GM19328 (cell line): ENCODE measurements at regions not wholly inside any gene's neighbourhood (a gene's known extent, or its start where the extent isn't known, plus 50 kb on each side); places are given as distances from the start of the nearest gene placed in this dataset.
"Not testable (repeated sequence)": the region's sequence is repeated elsewhere in the genome, so short reads cannot be mapped to it uniquely, and the experiment has no call there.

Experiments
- ATAC-seq: cut with Tn5 transposase; IDR thresholded peaks from one replicate; pipeline ENCODE4 v1.9.1; 2021; ENCODE audit warnings: mild to moderate bottlenecking, moderate library complexity; ENCODE audit not compliant: unreplicated experiment

DNA sequence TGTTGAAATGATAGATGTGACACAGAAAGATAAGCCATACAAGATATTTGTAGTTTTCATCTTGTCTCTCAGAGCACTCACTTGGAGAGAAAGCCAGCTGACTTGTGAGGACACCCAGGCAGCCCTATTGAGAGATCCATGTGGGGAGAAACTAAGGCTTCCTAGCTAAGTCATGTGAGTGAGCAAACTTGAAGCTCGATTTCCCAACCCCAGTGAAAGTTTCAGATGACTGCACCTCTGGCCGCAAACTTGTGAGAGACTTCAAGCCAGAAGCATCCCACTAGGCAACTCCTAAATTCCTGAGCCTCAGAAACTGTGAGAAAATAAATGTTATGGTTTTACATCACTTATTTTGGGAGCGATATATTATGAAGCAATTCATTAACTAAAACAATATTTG is 832.3 kb downstream of the LTN1 start:
- no peak for ATAC-seq

DNA sequence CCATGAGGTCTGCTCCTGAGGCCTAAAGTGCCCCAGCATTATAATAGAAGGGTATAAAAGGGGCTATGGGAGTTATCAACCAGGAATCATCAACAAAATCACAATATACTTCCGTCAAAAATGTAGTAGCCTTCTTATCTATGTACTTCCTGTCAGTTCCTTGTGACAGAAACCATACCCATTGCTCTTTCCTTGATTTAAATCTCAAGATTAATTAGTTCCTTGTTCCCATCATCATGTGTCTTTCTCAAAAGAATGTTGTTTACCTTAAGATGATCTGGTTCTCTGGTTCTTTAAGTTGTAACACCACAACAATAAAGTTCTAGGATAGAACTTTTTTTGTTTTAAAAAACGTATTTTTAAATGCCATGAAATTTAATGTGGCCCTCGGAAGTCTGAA is 833.3 kb downstream of the LTN1 start:
- no peak for ATAC-seq

DNA sequence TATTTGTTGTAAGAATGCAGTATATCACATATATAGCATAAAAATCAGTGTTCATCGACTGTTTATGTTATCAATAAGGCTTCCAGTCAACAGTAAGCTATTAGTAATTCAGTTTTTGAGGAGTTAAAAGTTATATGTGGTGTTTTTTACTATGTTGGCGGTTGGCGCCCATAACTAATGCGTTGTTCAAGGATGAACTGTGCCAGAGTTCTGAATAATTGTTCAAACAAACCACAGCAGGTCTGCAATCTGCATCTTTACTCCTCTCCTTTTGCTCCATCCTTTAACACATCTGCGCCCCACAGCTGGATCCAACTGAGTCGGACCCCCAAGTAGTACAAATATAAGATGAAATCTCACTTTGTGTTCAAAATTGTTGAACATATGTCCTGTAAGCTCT is 836.1 kb downstream of the LTN1 start:
- no peak for ATAC-seq

DNA sequence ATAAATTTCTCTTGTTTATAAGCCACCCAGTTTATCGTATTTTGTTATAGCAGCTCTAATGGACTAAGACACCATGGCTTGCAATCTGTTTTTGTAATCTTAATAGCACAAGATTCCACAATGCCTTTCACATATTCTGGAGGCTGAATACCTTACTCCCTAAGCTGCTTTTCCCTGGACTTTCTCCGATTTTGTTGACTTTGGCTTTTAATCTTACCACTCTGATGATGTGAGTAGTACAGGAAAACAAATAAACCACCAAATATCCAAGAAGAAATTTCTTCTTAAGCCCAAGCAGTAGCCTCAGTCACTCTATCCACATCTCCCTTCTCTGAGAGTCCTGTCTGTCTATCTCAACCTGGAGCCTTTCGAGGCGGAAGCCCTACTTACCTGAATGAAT is 838.6 kb downstream of the LTN1 start:
- ATAC-seq, result no peak

DNA sequence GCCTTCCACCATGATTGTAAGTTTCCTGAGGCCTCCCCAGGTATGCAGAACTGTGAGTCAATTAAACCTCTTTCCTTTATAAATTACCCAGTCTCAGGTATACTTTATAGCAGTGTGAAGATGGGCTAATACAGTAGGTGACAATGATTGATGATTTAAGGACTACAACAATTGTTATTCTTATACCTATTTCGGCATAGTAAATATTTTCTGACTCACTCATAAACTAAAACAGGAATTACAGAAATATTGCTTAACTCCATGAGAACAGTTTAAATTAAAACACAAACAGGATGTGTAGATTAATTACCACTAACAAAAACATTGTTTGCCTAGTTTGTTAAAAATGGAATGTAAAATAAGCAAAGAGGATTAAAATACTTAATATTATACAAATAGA is 839.9 kb downstream of the LTN1 start:
- no peak for ATAC-seq

DNA sequence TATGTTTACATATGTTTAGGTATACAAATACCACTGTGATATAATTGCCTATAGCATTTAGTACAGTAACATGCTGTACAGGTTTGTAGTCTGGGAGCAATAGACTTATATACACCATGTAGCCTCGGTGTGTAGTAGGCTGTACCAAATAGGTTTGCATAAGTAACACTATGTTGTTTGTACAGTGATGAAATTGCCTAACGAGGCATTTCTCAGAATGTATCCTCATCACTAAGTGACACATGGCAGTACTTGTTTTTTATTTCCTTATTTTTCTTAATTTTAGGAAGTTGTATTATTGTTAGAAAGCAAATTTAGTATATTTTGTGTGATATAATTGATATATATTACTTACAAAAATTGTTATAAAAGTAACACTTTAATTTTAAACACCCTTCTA is 840.9 kb downstream of the LTN1 start:
- no peak for ATAC-seq

DNA sequence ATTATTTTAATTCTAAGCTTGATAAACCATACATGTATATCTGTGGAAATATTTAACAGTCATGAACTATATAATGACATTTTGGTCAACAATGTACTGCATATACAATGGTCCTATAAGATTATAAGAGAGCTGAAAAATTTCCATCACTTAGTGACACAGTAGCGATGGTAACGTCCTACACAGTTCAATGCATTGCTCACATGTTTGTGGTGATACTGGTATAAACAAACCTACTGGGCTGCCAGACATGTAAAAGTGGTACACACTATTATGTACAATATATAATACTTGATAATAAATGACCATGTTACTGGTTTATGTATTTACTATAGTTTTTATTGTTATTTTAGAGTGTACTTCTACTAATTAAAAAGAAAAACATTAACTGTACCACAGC is 841.9 kb downstream of the LTN1 start:
- no peak for ATAC-seq

DNA sequence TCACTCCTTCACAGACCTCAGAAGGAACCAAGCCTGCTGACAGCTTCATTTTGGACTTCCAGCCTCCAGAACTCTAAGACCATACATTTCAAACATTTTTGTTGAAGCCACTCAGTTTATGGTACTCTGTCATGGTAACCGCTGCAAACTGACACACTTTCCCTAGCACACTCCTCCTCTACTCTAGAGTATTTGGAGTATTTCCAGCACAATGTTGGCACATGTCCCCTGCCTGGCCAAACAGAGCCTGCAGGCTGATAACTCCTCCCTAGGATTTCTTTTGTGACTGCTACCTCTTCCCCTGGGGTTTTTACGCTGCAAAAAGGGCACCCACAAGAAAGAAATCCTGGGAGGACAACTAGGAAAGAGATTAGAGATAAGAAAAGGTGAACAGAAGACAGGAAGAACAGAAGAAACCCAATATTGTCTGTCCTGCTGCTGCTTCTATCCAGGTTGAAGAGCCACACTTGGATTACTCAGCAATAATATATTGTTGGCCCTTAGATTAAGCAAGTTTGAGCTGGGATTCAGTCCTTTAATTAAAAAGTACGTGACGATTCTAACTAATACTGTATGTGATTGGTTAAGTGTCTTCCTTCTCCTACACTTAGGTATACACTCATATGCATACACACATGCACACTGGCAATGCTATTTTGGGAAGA is 844.1 kb downstream of the LTN1 start:
- ATAC-seq, result no peak

DNA sequence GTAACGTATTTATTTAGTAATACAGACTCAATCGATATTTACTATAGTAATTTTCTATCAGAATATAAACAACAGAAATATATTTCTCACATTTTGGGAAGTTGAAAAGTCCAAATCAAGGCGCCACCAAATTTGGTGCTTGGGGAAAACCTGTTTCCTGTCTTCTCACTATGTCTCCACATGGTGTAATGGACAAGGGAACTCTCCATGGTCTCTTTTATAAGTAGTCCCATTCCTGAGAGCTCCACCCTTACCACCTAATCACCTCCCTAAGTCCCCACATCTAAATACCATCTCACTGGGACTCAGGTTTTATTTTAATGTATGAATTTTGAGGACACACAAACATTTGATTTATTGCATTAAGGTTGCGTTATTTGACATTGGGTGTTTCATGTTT is 848.0 kb downstream of the LTN1 start:
- ATAC-seq, result no peak

DNA sequence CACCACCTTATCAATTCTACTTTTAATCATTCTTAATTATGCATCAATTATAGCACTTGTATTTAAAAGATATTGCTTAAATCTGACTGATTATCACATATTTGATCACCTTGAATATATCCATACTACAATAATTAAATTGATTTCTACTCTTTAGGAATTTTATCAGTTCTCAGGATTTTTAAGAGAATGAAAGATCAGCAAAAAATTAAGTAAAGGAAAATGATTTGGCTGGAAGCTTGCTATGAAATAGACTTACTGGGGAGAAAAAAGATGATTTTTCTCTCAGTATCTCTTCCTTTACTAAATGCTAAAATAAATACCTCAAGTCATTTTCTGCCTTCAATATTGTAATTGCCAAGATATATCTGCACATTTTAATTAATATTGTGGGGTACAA is 848.6 kb downstream of the LTN1 start:
- no peak for ATAC-seq

DNA sequence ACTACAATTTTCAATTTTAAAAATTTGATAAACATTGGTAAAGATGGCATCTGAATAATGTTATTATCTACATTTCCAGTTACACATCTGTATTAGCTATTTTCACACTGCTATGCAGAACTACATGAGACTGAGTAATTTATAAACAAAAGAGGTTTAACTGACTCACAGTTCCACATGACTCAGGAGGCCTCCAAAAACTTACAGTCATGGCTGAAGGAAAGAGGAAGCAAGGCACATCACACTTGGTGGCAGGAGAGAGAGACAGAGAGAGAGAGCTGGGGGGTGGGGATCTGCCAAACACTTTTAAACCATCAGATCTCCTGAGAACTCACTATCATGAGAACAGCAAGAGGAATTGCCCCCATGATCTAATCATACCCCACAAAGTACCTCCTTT is 850.0 kb downstream of the LTN1 start:
- no peak for ATAC-seq

DNA sequence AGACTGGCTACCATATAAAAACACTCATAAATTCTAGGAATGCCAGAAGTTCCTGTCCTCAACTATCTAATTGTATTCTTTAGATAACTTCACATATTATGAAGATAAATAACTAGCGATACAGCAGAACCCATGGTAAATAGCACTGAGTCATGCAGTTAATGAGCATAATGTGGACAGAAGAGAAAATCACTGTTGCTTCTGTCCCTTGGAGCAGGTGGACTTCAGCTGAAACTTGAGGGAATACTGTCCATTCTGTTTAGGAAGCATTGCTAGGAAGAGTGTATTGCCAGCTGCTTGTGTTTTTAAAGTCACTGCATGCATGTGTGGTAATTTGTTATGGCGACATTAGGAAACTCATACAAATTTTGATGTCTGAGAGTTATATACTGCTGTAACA is 854.4 kb downstream of the LTN1 start:
- ATAC-seq, result no peak

DNA sequence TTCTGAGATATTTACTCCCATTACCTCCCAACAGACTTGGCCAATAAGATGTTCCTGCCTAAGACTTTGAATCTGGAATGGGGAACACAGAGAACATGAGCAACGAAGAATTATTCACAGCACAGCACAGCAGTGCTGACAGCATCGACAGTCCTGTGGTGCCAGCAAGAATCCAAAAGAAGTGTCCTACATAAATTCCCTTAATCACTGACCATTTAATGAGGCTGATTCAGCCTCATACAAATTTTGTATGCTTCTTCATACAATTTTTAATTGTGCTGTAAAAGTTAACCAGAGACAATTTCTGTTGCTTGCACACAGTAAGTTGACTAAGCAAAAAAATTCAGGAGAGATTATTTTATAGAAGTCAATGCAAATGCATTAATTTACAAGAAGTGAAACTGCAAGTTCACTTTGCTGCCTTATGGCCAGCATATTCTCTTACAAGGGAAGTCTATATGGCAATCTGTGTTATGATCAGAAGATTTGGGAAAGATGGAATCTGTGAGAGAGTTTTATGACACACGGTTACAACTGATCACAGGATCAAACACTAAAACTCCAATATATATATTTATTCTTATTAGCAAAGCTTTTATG is 855.9 kb downstream of the LTN1 start:
- ATAC-seq, result no peak

DNA sequence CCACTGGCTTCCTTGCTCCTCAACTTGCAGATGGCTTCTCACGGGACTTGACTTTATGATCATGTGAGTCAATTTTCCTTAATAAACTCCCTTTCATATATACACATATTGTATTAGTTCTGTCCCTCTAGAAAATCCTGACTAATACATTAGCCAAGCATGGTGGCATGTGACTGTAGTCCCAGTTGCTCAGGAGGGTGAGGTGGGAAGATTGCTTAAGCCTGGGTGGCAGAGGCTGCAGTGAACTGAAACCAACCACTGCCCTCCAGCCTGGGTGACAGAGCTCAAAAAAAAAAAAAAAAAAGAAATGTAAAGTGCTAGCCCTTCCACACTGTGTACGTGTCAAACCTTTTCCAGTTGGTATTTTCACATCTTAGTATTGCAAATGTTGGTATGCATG is 857.0 kb downstream of the LTN1 start:
- ATAC-seq, result no peak

DNA sequence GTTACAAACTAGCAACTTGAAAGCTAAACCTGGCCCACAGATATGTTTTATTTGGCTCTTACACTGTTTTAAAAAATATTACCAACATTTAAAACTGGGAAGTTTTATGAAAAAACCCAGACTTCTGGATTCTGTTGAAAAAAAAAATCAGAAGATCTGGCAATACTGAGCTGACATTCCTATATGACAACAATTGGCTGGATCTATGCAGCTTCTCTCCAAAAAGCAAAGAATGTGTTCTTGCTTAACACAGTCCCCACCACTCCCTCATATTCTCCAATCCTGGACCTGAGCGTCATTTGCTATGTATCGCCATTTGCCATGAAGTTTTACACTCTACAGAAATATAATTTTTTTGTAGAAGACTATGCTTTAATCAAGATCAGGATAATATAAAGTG is 859.6 kb downstream of the LTN1 start:
- no peak for ATAC-seq

DNA sequence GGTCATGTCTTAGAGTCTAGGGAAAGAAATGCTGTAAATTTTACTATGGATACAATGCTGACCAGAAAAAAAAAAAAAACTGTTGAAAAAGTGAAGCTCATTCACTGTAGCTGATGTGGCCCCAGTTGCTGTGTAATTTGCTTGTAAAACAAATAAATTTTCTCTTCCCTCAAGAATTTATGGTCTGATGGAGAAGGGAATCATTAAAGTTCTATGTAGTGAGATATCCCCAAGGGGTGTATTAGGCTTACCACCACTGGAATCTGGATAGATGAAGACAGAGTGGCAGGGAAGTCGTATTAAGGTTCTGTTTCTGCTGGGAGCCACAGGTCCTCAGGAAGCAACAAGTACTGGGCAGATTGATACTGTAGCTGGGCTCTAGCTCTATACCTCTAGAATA is 860.0 kb downstream of the LTN1 start:
- no peak for ATAC-seq

DNA sequence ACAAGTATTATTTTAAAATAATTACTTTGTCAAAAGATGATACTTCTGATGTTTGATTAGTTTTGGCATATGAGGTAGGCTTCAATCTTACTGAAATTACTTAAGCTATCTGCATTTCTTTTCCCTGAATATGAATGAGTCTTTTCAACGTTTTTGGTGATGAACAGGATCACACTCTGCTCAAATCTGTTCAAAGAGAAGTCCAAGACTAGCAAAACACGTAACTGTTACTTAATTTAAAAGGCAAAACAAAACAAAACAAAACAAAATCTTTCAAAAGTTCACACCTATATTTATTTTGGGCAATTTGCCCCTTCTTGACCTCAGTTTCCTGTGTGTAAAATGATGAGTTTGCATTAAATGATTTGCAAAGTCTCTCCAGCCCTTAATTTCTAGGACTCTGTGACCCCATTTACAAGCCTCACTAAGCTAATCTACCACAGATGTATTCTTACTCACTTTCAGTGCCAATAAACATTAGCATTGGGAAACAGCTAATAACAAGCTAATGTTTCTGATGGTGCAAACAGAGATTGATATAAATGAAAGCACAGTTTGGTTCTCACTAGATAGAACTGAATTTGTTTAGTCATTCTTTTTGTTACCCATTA is 865.4 kb downstream of the LTN1 start:
- ATAC-seq, result no peak

DNA sequence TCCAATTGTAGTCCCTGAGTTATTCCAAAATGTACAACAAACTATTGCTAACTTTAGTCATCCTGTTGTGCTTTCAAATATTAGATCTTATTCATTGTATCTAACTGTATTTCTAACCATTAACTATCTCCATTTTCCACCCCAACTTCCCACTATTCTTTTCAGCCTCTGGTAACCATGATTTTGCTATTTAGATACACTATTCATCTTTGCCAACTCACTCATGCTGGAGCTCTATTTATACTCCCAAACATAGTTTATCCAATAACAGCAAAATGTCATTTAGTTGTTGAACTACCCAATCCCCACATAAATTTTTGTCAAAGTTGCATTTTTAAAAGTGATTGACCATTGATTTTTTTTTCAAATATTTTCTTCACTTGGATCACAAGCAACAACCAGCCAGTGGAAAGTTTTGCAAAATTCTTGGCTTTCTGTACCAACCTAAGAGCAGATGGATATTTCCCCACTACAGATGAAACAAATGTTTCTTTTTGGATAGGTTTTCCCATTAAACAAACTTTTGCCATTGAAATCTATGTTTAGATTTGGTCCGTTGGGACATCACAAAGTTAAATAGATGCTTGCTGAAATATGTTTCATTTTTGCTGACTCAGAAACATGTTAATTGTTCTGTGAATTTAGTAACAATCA is 866.0 kb downstream of the LTN1 start:
- no peak for ATAC-seq

DNA sequence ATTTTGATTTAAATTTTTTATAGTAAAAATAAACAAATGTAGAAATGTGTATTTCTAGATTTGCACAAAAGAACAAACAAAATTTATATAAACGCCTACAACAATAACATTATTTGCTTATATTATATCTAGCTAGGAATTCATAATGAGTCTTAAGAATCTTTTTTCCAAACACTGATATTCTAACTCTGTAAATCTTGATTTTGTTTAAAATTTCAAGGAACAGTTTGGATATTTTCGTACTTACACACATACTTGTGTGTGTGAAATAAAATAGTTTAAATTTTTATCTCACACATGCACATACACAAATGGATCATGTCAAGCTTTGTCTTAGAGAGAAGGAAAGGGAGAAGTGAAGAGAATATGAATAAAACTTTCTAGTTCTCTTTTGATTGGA is 868.1 kb downstream of the LTN1 start:
- ATAC-seq, result no peak

DNA sequence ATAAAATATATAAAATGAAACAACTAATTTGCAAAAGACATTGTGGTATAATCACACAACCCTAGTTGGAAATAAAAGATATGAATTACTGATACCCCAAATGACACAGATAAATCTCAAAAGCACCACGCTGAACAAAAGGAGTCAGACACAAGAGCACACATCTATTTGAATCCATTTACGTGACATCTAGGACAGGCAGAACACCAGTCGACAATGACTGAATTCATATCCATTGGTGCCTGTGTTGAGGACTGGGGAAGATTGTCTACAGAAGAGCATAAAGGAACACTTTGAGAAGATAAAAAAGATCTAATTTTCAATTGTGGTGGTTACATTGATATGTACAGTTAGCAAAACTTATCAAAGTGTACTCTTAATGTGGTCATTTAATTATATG is 874.1 kb downstream of the LTN1 start:
- no peak for ATAC-seq

DNA sequence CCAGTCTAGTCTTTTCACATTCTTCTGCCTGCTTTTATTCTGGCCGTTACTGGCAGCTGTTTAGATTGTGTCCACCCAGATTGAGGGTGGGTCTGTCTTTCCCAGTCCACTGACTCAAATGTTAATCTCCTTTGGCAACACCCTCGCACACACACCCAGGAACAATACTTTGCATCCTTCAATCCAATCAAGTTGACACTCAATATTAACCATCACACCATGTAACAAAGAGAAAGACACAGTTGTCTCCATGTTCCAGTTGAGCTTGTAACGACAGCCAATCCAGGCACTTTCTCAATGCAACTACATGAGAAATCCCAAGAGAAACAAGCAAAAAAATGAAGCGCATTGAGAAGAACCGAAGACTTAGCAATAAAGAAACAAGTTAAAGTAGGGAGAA is 877.7 kb downstream of the LTN1 start:
- ATAC-seq, result not testable (repeated sequence)

DNA sequence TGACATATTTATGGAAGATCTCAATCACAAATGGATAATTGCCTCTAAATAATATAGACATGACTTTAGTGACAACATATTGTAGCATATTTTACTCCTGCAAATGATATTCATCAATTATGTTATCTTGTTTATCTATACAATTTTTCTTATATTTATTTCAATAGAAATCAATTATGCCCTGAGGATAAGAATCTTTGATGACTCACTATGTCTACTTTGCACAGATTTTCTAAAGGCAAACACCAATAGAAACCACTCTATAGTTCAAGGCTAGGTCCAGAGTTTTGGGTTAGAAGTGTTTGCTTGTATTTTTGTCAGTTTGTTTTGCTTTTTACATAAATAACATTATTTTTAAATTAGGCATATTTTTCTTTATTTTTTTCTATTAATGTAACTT is 879.0 kb downstream of the LTN1 start:
- no peak for ATAC-seq
